ENCODE measurements at regions not wholly inside any gene's neighbourhood (a gene's known extent, or its start where the extent isn't known, plus 50 kb on each side); places are given as distances from the start of the nearest gene placed in this dataset.

- TF ChIP-seq REST (IDR thresholded peaks at IDR 0.05; ENCODE audit: borderline replicate concordance in 1 of 2, low read depth in 1 of 2, low read length in 2 of 2) (no peak), PCBP1 (IDR thresholded peaks at IDR 0.05; ENCODE audit: borderline replicate concordance, low read depth, low read length) (no peak), PHB2 (IDR thresholded peaks at IDR 0.05; ENCODE audit: partially characterized antibody) (no peak), ZNF816 (CRISPR knock-in tag; IDR thresholded peaks at IDR 0.05; ENCODE audit: borderline replicate concordance) (no peak), ZNF616 (CRISPR knock-in tag; IDR thresholded peaks at IDR 0.05; ENCODE audit: low read depth) (no peak)
These were observed 969.4 kb downstream of the NTRK3 start (continued) for GRCh38 chr15:87287156-87287555.

GRCh38 chr15:87269566-87269965, 987.0 kb downstream of the NTRK3 start:
- ATAC-seq = no peak
- DNase-seq (ENCODE audit: low spot score) = no peak
- Histone ChIP-seq H3K9ac (ENCODE audit: insufficient read depth, low read depth, low read length) (no peak overlapping the region), H3K27ac (ENCODE audit: extremely low read length, insufficient read depth, low read length) (no peak overlapping the region), H3K36me3 (replicated peaks in 1 of 2; ENCODE audit: control insufficient read depth in 1 of 2, insufficient read depth in 2 of 2, low read length in 2 of 2) (no peaks in the 10 kb centered on the region), H3K9me3 (ENCODE audit: low read length) (peaks cover 95% of the 10 kb centered on the region), H3K27me3 (ENCODE audit: control insufficient read depth in 1 of 2, insufficient read depth in 2 of 2, low read length in 2 of 2) (no peaks in the 10 kb centered on the region), H2AFZ (ENCODE audit: low read length) (no peak overlapping the region), H3K4me3 (replicated peaks in 1 of 3; ENCODE audit: insufficient read depth in 1 of 3, low read depth in 2 of 3, low read length in 3 of 3) (no peak overlapping the region), H3K79me2 (ENCODE audit: insufficient read depth, low read length) (no peaks in the 10 kb centered on the region), H3K4me2 (ENCODE audit: low read depth, low read length) (no peak overlapping the region), H3K4me1 (ENCODE audit: insufficient read depth, low read length) (no peaks in the 10 kb centered on the region), H4K20me1 (ENCODE audit: insufficient read depth, low read length) (no peaks in the 10 kb centered on the region)
- WGBS (ENCODE audit: low lambda C conversion rate) = 3% methylated on average over 1 of the region's 1 CpG
- ChIA-PET POLR2A (no interaction called here), CTCF (ENCODE audit: low intra/inter-chr PET ratio, low total read pairs) (no interaction called here)
- in situ Hi-C loops (cut with HindIII; ENCODE audit: extremely low pct_ligation_motif_present, low pct_unique_long_range_greater_than_20kb) (no loop called here), intact Hi-C loops (cut with micrococcal nuclease; ENCODE audit: unreplicated experiment) (no loop called here)
- no TSS peak for BruUV-seq (replicated peaks)
- no peak for FAIRE-seq
- TF ChIP-seq, protein P1, sequence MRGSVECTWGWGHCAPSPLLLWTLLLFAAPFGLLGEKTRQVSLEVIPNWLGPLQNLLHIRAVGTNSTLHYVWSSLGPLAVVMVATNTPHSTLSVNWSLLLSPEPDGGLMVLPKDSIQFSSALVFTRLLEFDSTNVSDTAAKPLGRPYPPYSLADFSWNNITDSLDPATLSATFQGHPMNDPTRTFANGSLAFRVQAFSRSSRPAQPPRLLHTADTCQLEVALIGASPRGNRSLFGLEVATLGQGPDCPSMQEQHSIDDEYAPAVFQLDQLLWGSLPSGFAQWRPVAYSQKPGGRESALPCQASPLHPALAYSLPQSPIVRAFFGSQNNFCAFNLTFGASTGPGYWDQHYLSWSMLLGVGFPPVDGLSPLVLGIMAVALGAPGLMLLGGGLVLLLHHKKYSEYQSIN (CRISPR knock-in tag; IDR thresholded peaks at IDR 0.05; ENCODE audit: borderline replicate concordance) = no peak
- TF ChIP-seq SNAPC2 (CRISPR knock-in tag; IDR thresholded peaks at IDR 0.05) = no peak
- TF ChIP-seq MIER2 (CRISPR knock-in tag; IDR thresholded peaks at IDR 0.05) = no peak
- no peak for TF ChIP-seq ZNF510 (CRISPR knock-in tag; IDR thresholded peaks at IDR 0.05; ENCODE audit: low read depth)
- TF ChIP-seq ARNT2 (CRISPR knock-in tag; IDR thresholded peaks at IDR 0.05; ENCODE audit: low read depth) = no peak
- TF ChIP-seq, protein P2, sequence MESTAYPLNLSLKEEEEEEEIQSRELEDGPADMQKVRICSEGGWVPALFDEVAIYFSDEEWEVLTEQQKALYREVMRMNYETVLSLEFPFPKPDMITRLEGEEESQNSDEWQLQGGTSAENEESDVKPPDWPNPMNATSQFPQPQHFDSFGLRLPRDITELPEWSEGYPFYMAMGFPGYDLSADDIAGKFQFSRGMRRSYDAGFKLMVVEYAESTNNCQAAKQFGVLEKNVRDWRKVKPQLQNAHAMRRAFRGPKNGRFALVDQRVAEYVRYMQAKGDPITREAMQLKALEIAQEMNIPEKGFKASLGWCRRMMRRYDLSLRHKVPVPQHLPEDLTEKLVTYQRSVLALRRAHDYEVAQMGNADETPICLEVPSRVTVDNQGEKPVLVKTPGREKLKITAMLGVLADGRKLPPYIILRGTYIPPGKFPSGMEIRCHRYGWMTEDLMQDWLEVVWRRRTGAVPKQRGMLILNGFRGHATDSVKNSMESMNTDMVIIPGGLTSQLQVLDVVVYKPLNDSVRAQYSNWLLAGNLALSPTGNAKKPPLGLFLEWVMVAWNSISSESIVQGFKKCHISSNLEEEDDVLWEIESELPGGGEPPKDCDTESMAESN (CRISPR knock-in tag; conservative IDR thresholded peaks at IDR 0.05) = no peak
- no peak for TF ChIP-seq ZNF644 (CRISPR knock-in tag; IDR thresholded peaks at IDR 0.05; ENCODE audit: low read depth)
- TF ChIP-seq DMAP1 (CRISPR knock-in tag; IDR thresholded peaks at IDR 0.05) = no peak
- TF ChIP-seq NFYB (CRISPR knock-in tag; IDR thresholded peaks at IDR 0.05) = no peak
- no peak for TF ChIP-seq GATAD2A (CRISPR knock-in tag; IDR thresholded peaks at IDR 0.05)
- TF ChIP-seq CHCHD3 (CRISPR knock-in tag; IDR thresholded peaks at IDR 0.05) = no peak
- TF ChIP-seq, protein P3, sequence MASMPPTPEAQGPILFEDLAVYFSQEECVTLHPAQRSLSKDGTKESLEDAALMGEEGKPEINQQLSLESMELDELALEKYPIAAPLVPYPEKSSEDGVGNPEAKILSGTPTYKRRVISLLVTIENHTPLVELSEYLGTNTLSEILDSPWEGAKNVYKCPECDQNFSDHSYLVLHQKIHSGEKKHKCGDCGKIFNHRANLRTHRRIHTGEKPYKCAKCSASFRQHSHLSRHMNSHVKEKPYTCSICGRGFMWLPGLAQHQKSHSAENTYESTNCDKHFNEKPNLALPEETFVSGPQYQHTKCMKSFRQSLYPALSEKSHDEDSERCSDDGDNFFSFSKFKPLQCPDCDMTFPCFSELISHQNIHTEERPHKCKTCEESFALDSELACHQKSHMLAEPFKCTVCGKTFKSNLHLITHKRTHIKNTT (CRISPR knock-in tag; IDR thresholded peaks at IDR 0.05) = no peak
- no peak for TF ChIP-seq RFX3 (CRISPR knock-in tag; IDR thresholded peaks at IDR 0.05)
- TF ChIP-seq PHF21A (CRISPR knock-in tag; IDR thresholded peaks at IDR 0.05) = no peak

Data from HepG2 (cell line).